ENCODE measurements at regions not wholly inside any gene's neighbourhood (a gene's known extent, or its start where the extent isn't known, plus 50 kb on each side); places are given as distances from the start of the nearest gene placed in this dataset.

DNA sequence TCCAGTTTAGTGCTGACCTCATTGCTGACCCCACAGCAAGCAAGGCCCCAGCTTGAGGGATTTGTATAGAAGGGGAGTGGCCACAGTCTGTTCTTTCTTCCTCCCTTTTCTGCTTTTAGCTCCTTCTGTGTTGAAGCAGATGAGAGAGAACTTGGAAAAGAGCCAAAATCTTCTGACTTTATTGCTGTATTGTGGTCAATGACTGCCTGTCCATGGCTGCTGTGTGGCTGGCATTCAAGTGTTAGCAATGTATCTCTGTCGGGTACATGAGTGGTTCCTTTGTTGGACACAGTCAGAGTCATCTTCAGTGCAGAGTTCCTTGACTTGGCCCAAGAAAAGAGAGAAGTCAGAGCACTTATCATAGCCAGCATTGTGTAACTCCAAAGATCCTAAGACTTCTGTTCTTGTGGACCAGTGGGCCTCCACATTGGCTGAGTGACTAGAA is 154.1 kb downstream of the LRRC70 start:
- Mint-ChIP-seq H3K36me3 (peaks cover 8% of the 10 kb centered on the region), H3K4me1 (no peaks in the 10 kb centered on the region), H3K27ac (no peak overlapping the region), H3K4me3 (no peak overlapping the region), H3K9me3 (peaks cover 0 to 2% of the 10 kb centered on the region in 2 donors), H3K27me3 (ENCODE audit: low read depth in 2 of 2) (peaks cover 5 to 42% of the 10 kb centered on the region in 2 donors)
- 40% methylated on average over 1 of the region's 1 CpG for WGBS (ENCODE audit: insufficient coverage)
- Histone ChIP-seq H3K4me1 (ENCODE audit: control insufficient read depth, insufficient read depth, low read length) (no peaks in the 10 kb centered on the region), H3K9me3 (ENCODE audit: control insufficient read depth, insufficient read depth, low read length) (no peaks in the 10 kb centered on the region), H3K36me3 (ENCODE audit: control insufficient read depth, insufficient read depth, low read length) (no peaks in the 10 kb centered on the region), H3K4me3 (ENCODE audit: low read length) (no peak overlapping the region), H3K27ac (ENCODE audit: low read length) (no peak overlapping the region), H3K27me3 (ENCODE audit: control insufficient read depth, insufficient read depth, low read length) (no peaks in the 10 kb centered on the region)
- no peak for ATAC-seq
- intact Hi-C loops (cut with micrococcal nuclease): no loop called here
- DNase-seq: no peak
- TF ChIP-seq, protein P1, sequence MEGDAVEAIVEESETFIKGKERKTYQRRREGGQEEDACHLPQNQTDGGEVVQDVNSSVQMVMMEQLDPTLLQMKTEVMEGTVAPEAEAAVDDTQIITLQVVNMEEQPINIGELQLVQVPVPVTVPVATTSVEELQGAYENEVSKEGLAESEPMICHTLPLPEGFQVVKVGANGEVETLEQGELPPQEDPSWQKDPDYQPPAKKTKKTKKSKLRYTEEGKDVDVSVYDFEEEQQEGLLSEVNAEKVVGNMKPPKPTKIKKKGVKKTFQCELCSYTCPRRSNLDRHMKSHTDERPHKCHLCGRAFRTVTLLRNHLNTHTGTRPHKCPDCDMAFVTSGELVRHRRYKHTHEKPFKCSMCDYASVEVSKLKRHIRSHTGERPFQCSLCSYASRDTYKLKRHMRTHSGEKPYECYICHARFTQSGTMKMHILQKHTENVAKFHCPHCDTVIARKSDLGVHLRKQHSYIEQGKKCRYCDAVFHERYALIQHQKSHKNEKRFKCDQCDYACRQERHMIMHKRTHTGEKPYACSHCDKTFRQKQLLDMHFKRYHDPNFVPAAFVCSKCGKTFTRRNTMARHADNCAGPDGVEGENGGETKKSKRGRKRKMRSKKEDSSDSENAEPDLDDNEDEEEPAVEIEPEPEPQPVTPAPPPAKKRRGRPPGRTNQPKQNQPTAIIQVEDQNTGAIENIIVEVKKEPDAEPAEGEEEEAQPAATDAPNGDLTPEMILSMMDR (IDR thresholded peaks at IDR 0.05): no peak

DNA sequence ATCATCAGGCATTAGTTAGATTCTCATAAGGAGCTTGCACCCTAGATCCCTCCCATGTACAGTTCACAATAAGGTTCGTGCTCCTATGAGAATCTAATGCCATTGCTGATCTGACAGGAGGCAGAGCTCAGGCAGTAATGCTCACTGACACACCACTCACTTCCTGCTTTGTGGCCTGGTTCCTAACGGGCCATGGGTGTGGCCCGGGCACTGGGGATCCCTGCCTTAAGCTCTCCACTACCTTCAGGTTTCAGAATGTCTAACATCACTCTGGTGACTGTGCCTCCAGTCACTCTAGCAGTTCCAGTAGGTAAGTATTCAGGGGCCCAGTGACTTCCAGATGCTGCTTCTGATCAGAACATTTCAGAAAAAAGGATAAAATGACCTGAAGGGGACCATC is 152.4 kb downstream of the LRRC70 start:
- TF ChIP-seq, protein P1 (IDR thresholded peaks at IDR 0.05): no peak
- Mint-ChIP-seq H3K9me3 (peaks cover 0 to 2% of the 10 kb centered on the region in 2 donors), H3K4me1 (no peaks in the 10 kb centered on the region), H3K27ac (no peak overlapping the region), H3K27me3 (ENCODE audit: low read depth in 2 of 2) (peaks cover 4 to 32% of the 10 kb centered on the region in 2 donors), H3K36me3 (peaks cover 8% of the 10 kb centered on the region), H3K4me3 (no peak overlapping the region)
- H3K27me3 ChIP-seq (ENCODE audit: control insufficient read depth, insufficient read depth, low read length): no peaks in the 10 kb centered on the region
- DNase-seq (no peak), ATAC-seq (peak in 1 of 3 donors; percentile 35)
- no peak overlapping the region for H3K4me3 ChIP-seq (ENCODE audit: low read length)
- no peaks in the 10 kb centered on the region for H3K9me3 ChIP-seq (ENCODE audit: control insufficient read depth, insufficient read depth, low read length)
- no peak overlapping the region for H3K27ac ChIP-seq (ENCODE audit: low read length)
- 22% methylated on average over 3 of the region's 3 CpGs for WGBS (ENCODE audit: insufficient coverage)
- intact Hi-C loops (cut with micrococcal nuclease): no loop called here
- no peaks in the 10 kb centered on the region for H3K36me3 ChIP-seq (ENCODE audit: control insufficient read depth, insufficient read depth, low read length)
- no peaks in the 10 kb centered on the region for H3K4me1 ChIP-seq (ENCODE audit: control insufficient read depth, insufficient read depth, low read length)

DNA sequence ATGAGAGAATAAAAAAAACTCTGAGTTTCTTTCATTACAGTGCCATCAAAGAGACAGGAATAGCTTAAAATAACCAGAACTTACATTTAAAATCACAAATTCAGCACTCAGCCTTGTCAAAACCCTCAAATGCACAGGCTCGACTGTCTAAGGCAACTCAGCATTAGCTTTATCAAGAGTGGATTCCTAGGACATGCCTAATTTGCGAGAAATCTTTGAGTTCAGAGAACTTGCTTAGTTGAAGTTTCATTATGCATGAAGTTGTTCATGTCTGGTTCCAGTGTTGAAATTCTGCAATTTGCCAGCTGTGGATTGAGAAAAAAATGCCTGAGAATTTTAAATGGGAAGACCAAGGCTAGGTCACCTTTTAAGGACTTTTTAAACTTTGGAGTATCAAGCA is 151.1 kb downstream of the LRRC70 start:
- Mint-ChIP-seq H3K36me3 (peaks cover 3% of the 10 kb centered on the region), H3K4me1 (no peaks in the 10 kb centered on the region), H3K27me3 (ENCODE audit: low read depth in 2 of 2) (peaks cover 3 to 23% of the 10 kb centered on the region in 2 donors), H3K4me3 (no peak overlapping the region), H3K27ac (no peak overlapping the region), H3K9me3 (peaks cover 0 to 2% of the 10 kb centered on the region in 2 donors)
- Histone ChIP-seq H3K9me3 (ENCODE audit: control insufficient read depth, insufficient read depth, low read length) (no peaks in the 10 kb centered on the region), H3K36me3 (ENCODE audit: control insufficient read depth, insufficient read depth, low read length) (no peaks in the 10 kb centered on the region), H3K27me3 (ENCODE audit: control insufficient read depth, insufficient read depth, low read length) (no peaks in the 10 kb centered on the region), H3K4me1 (ENCODE audit: control insufficient read depth, insufficient read depth, low read length) (no peaks in the 10 kb centered on the region), H3K4me3 (ENCODE audit: low read length) (no peak overlapping the region), H3K27ac (ENCODE audit: low read length) (no peak overlapping the region)
- TF ChIP-seq, protein P1 (IDR thresholded peaks at IDR 0.05): no peak
- ATAC-seq (no peak), DNase-seq (no peak)
- intact Hi-C loops (cut with micrococcal nuclease): no loop called here
- WGBS (ENCODE audit: insufficient coverage): 95% methylated on average over 2 of the region's 2 CpGs

DNA sequence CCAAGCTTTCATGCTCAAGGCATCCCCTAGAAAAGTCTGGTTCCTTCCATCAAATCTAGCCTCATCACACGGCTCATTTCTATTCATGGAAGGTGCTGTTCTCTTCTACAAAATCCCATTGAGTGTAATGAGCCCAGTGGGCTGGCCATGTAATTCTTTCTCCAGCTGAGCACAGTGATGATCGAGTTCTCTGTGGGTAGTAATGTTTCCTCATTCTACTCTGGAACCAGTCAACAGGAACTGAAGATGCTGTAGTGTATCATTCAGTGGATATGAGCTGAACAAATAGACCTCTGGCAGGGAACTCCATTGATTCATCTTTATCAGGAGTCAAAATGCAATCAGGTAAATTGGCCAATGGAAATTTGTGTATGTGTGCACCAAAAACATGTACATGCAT is 149.2 kb downstream of the LRRC70 start:
- H3K36me3 ChIP-seq (ENCODE audit: control insufficient read depth, insufficient read depth, low read length): no peaks in the 10 kb centered on the region
- TF ChIP-seq, protein P1 (IDR thresholded peaks at IDR 0.05): no peak
- Mint-ChIP-seq H3K27me3 (ENCODE audit: low read depth in 2 of 2) (peaks cover 0 to 5% of the 10 kb centered on the region in 2 donors), H3K36me3 (no peaks in the 10 kb centered on the region), H3K4me1 (no peaks in the 10 kb centered on the region), H3K27ac (no peak overlapping the region), H3K9me3 (no peaks in the 10 kb centered on the region), H3K4me3 (no peak overlapping the region)
- H3K9me3 ChIP-seq (ENCODE audit: control insufficient read depth, insufficient read depth, low read length): no peaks in the 10 kb centered on the region
- H3K4me1 ChIP-seq (ENCODE audit: control insufficient read depth, insufficient read depth, low read length): no peaks in the 10 kb centered on the region
- intact Hi-C loops (cut with micrococcal nuclease): no loop called here
- no peak for ATAC-seq
- H3K27me3 ChIP-seq (ENCODE audit: control insufficient read depth, insufficient read depth, low read length): no peaks in the 10 kb centered on the region
- 69% methylated on average over 2 of the region's 2 CpGs for WGBS (ENCODE audit: insufficient coverage)
- no peak for DNase-seq
- no peak overlapping the region for H3K4me3 ChIP-seq (ENCODE audit: low read length)
- H3K27ac ChIP-seq (ENCODE audit: low read length): no peak overlapping the region
